IMR-90 (cell line): ENCODE measurements at regions not wholly inside any gene's neighbourhood (a gene's known extent, or its start where the extent isn't known, plus 50 kb on each side); places are given as distances from the start of the nearest gene placed in this dataset.

Source experiments
- ATAC-seq: fragments of 200-7000 bp; cut with Tn5 transposase; 2 replicates; pipeline ENCODE4 v1.9.1; 2020; ENCODE audit warnings: low read depth, mild to moderate bottlenecking, moderate library complexity
- BruUV-seq: library from RNA; stranded (reverse); fragments of 400-500 nt; replicated peaks from 2 replicates; lab custom pipeline; 2021; lab: Mats Ljungman, UMichigan
- CTCF ChIA-PET: fragments of 300-600 bp; formaldehyde crosslinking; extraction: SDS; loops from one replicate; lab custom pipeline; 2021; ENCODE audit warnings: antibody characterized with exemption; lab: Yijun Ruan, JAX
- POLR2A ChIA-PET: fragments of 300-600 bp; sonication (Branson Sonifier 250); formaldehyde crosslinking; loops from one replicate; lab custom pipeline; 2022; ENCODE audit warnings: antibody characterized with exemption; ENCODE audit not compliant: unreplicated experiment; lab: Charles Lee
- DNase-seq: peaks from one replicate; pipeline ENCODE4 v3.0.0; 2013
- H2AFZ ChIP-seq: replicated peaks from 2 replicates; pipeline ENCODE3; 2013; ENCODE audit warnings: low read length, mild to moderate bottlenecking; ENCODE audit not compliant: poor library complexity
- H2AK5ac ChIP-seq: 2 replicates; pipeline ENCODE4 v1.6.1; 2013; ENCODE audit warnings: low read depth, low read length, inconsistent platforms
- H2AK9ac ChIP-seq: replicated peaks from 2 replicates; pipeline ENCODE3; 2013; ENCODE audit warnings: mild to moderate bottlenecking, low read depth, low read length, moderate library complexity; ENCODE audit not compliant: poor library complexity
- H2BK120ac ChIP-seq: 2 replicates; pipeline ENCODE4 v1.6.1; 2013; ENCODE audit warnings: low read depth, low read length, inconsistent platforms
- H2BK15ac ChIP-seq: 3 replicates; pipeline ENCODE4 v1.6.1; 2013; ENCODE audit warnings: low read depth, low read length, inconsistent platforms
- H2BK20ac ChIP-seq: 2 replicates; pipeline ENCODE4 v1.6.1; 2013; ENCODE audit warnings: low read depth, mild to moderate bottlenecking, inconsistent platforms, low read length, moderate library complexity
- H2BK5ac ChIP-seq: 2 replicates; pipeline ENCODE4 v1.6.1; 2013; ENCODE audit warnings: mild to moderate bottlenecking, low read depth, low read length, inconsistent platforms; ENCODE audit not compliant: poor library complexity, severe bottlenecking
- H3K14ac ChIP-seq: replicated peaks from 2 replicates; pipeline ENCODE4 v1.6.1; 2013; ENCODE audit warnings: low read depth, low read length, inconsistent platforms
- H3K18ac ChIP-seq: 2 replicates; pipeline ENCODE4 v1.6.1; 2013; ENCODE audit warnings: low read depth, low read length, control low read depth
- H3K23ac ChIP-seq: 2 replicates; pipeline ENCODE4 v1.6.1; 2013; ENCODE audit warnings: low read depth, low read length, inconsistent platforms
- H3K27ac ChIP-seq: 2 replicates; pipeline ENCODE4 v1.5.1; 2013; ENCODE audit warnings: mild to moderate bottlenecking, control low read depth, low read length; ENCODE audit not compliant: insufficient read depth
- H3K27me3 ChIP-seq: 2 replicates; pipeline ENCODE4 v1.6.1; 2013; ENCODE audit warnings: low read length; ENCODE audit not compliant: control insufficient read depth, insufficient read depth
- H3K36me3 ChIP-seq: 2 replicates; pipeline ENCODE4 v1.6.1; 2013; ENCODE audit warnings: low read length, mixed read lengths; ENCODE audit not compliant: control insufficient read depth, insufficient read depth
- H3K4ac ChIP-seq: 2 replicates; pipeline ENCODE4 v1.6.1; 2013; ENCODE audit warnings: low read depth, low read length, inconsistent platforms
- H3K4me1 ChIP-seq: 2 replicates; pipeline ENCODE4 v1.6.1; 2013; ENCODE audit warnings: low read length, mixed read lengths; ENCODE audit not compliant: control insufficient read depth, insufficient read depth
- H3K4me2 ChIP-seq: 2 replicates; pipeline ENCODE4 v1.6.1; 2013; ENCODE audit warnings: low read depth, mild to moderate bottlenecking, control low read depth, low read length, moderate library complexity
- H3K4me3 ChIP-seq: 2 replicates; pipeline ENCODE4 v1.5.1; 2013; ENCODE audit warnings: low read depth, mild to moderate bottlenecking, control low read depth, low read length, moderate library complexity; ENCODE audit not compliant: insufficient read depth
- H3K56ac ChIP-seq: 2 replicates; pipeline ENCODE4 v1.6.1; 2013; ENCODE audit warnings: low read length, inconsistent platforms; ENCODE audit not compliant: insufficient read depth; ENCODE audit errors: extremely low read depth
- H3K79me1 ChIP-seq, 2 experiments: 2 replicates each; pipeline ENCODE4 v1.6.1; 2013; ENCODE audit warnings: low read length in 2 of 2, inconsistent platforms in 1 of 2, low read depth in 1 of 2
- H3K9ac ChIP-seq: 2 replicates; pipeline ENCODE4 v1.6.1; 2013; ENCODE audit warnings: low read depth, low read length, control low read depth
- H3K9me1 ChIP-seq: 2 replicates; pipeline ENCODE4 v1.6.1; 2013; ENCODE audit warnings: low read length, inconsistent platforms; ENCODE audit not compliant: insufficient read depth
- H3K9me3 ChIP-seq: 2 replicates; pipeline ENCODE4 v1.6.1; 2013; ENCODE audit warnings: low read length; ENCODE audit not compliant: control insufficient read depth, insufficient read depth
- H4K20me1 ChIP-seq: 2 replicates; pipeline ENCODE4 v1.6.1; 2013; ENCODE audit warnings: low read length, inconsistent platforms; ENCODE audit not compliant: insufficient read depth
- H4K5ac ChIP-seq: 2 replicates; pipeline ENCODE4 v1.6.1; 2013; ENCODE audit warnings: mild to moderate bottlenecking, low read depth, low read length, control low read depth
- H4K8ac ChIP-seq, 2 experiments: 2 replicates each; pipeline ENCODE4 v1.6.1; 2013; ENCODE audit warnings: low read depth in 2 of 2, low read length in 2 of 2, control low read depth in 1 of 2, inconsistent platforms in 1 of 2
- H4K91ac ChIP-seq: 2 replicates; pipeline ENCODE4 v1.6.1; 2013; ENCODE audit warnings: low read depth, low read length, inconsistent platforms; ENCODE audit not compliant: insufficient read depth
- CHD1 ChIP-seq: IDR thresholded peaks from 2 replicates; pipeline ENCODE4 v1.6.1; 2012; ENCODE audit warnings: low read depth, low read length, improper control_type of control experiment
- CTCF ChIP-seq: conservative IDR thresholded peaks from 2 replicates; pipeline ENCODE4 v1.5.1; 2012; ENCODE audit warnings: mild to moderate bottlenecking, low read depth, low read length, improper control_type of control experiment
- ELK1 ChIP-seq: fragments of 150-350 bp; IDR thresholded peaks from 2 replicates; pipeline ENCODE4 v1.6.1; 2016; ENCODE audit warnings: low read depth, mild to moderate bottlenecking, low read length, moderate library complexity, borderline replicate concordance
- MAFK ChIP-seq: IDR thresholded peaks from 2 replicates; pipeline ENCODE4 v1.6.1; 2012; ENCODE audit warnings: low read depth, low read length, improper control_type of control experiment
- RAD21 ChIP-seq: IDR thresholded peaks from 2 replicates; pipeline ENCODE4 v1.6.1; 2012; ENCODE audit warnings: low read length, improper control_type of control experiment
- RFX5 ChIP-seq: IDR thresholded peaks from 2 replicates; pipeline ENCODE4 v1.8.0; 2012; ENCODE audit warnings: low read depth, mild to moderate bottlenecking, low read length, moderate library complexity
- USF2 ChIP-seq: fragments of 150-350 bp; IDR thresholded peaks from 2 replicates; pipeline ENCODE4 v1.6.1; 2017; ENCODE audit warnings: mild to moderate bottlenecking, antibody characterized with exemption, low read length, low read depth
- WGBS, 2 experiments: methylation state at CpG; one replicate each; pipeline versions ENCODE4 v1.1.5 to v1.1.7; 2013; ENCODE audit warnings: missing lambda C conversion rate in 2 of 2; ENCODE audit not compliant: insufficient read length in 1 of 2; ENCODE audit errors: extremely low coverage in 2 of 2; 5-methylcytosine and 5-hydroxymethylcytosine counted together
- dilution Hi-C: fragments of 300-500 bp; cut with HindIII; formaldehyde crosslinking; loops from one replicate; pipeline ENCODE4 v1.14.3; 2018; ENCODE audit warnings: low sequenced_read_pairs; ENCODE audit not compliant: unreplicated experiment
- in situ Hi-C: fragments of 300-500 bp; cut with MboI; formaldehyde crosslinking; loops from 3 replicates; pipeline ENCODE4 v1.14.3; 2019; ENCODE audit warnings: low sequenced_read_pairs, inconsistent platforms, mixed read lengths
- intact Hi-C: fragments of 100-400 bp; cut with micrococcal nuclease; formaldehyde crosslinking; loops from 2 replicates; pipeline ENCODE4 v1.10.0; 2022

- no peak overlapping the region for H2AFZ ChIP-seq
- H3K4me3 ChIP-seq = no peak overlapping the region
- H3K9ac ChIP-seq = no peak overlapping the region
- no peaks in the 10 kb centered on the region for H3K4me1 ChIP-seq
- no peak overlapping the region for H4K5ac ChIP-seq
- H4K8ac ChIP-seq = no peak overlapping the region
- no peak overlapping the region for H3K4me2 ChIP-seq
- in situ Hi-C loops = no loop called here
- H3K14ac ChIP-seq = no peak overlapping the region
- no peak for TF ChIP-seq CTCF
- no peak for TF ChIP-seq USF2
- no peak for TF ChIP-seq MAFK
- no peak for TF ChIP-seq RAD21
- no peak for TF ChIP-seq ELK1
- no peak for TF ChIP-seq CHD1
- no peak for TF ChIP-seq RFX5
- no peaks in the 10 kb centered on the region for H3K9me1 ChIP-seq
- H2BK15ac ChIP-seq = no peak overlapping the region
- ChIA-PET CTCF (no interaction called here), POLR2A (no interaction called here)
- H3K79me1 ChIP-seq = no peaks in the 10 kb centered on the region
- DNase-seq = peak; percentile 18
- dilution Hi-C loops = no loop called here
- no peak for ATAC-seq
- H2AK5ac ChIP-seq = no peak overlapping the region
- H4K91ac ChIP-seq = no peak overlapping the region
- BruUV-seq = no TSS peak
- H3K27me3 ChIP-seq = no peaks in the 10 kb centered on the region
- no peak overlapping the region for H2BK120ac ChIP-seq
- no peak overlapping the region for H3K56ac ChIP-seq
- intact Hi-C loops = loop anchor here (5.0 kb wide), 1 partner anchor 167 kb away; no protein-coding TSS in a partner anchor
- H3K18ac ChIP-seq = no peak overlapping the region
- WGBS, 2 experiments = 0% methylated on average over 1 of the region's 4 CpGs; no CpG with 5 or more reads in 1 of the 2 experiments
- no peak overlapping the region for H2BK5ac ChIP-seq
- H4K20me1 ChIP-seq = no peaks in the 10 kb centered on the region
- no peaks in the 10 kb centered on the region for H3K36me3 ChIP-seq
- no peak overlapping the region for H3K23ac ChIP-seq
- no peak overlapping the region for H3K27ac ChIP-seq
- no peaks in the 10 kb centered on the region for H3K9me3 ChIP-seq
- H2AK9ac ChIP-seq = no peak overlapping the region
- H2BK20ac ChIP-seq = no peak overlapping the region
- H3K4ac ChIP-seq = no peak overlapping the region
Measured at GRCh38 chr21:16420031-16420724, 690.4 kb downstream of the USP25 start.
